Astrocyte (in vitro differentiated cells and primary cell): ENCODE measurements at regions not wholly inside any gene's neighbourhood (a gene's known extent, or its start where the extent isn't known, plus 50 kb on each side); places are given as distances from the start of the nearest gene placed in this dataset.

ENCODE experiments used
- CTCF ChIP-seq: IDR thresholded peaks from 2 replicates; pipeline ENCODE4 v1.5.1; 2011; ENCODE audit warnings: low read depth, mild to moderate bottlenecking, inconsistent platforms, low read length, moderate library complexity; ENCODE audit not compliant: insufficient read depth
- EZH2 ChIP-seq: IDR thresholded peaks from 2 replicates; pipeline ENCODE4 v1.6.1; 2012; ENCODE audit warnings: mild to moderate bottlenecking, low read length, inconsistent platforms; ENCODE audit not compliant: insufficient read depth

- TF ChIP-seq EZH2 (no peak), CTCF (no peak)
Observed at GRCh38 chr6:167240034-167240541, 51.0 kb upstream of the UNC93A start.
